HG03342 (cell line): ENCODE measurements at regions not wholly inside any gene's neighbourhood (a gene's known extent, or its start where the extent isn't known, plus 50 kb on each side); places are given as distances from the start of the nearest gene placed in this dataset.

Source experiments
- ATAC-seq: cut with Tn5 transposase; IDR thresholded peaks from one replicate; pipeline ENCODE4 v1.9.1; 2021; ENCODE audit warnings: mild to moderate bottlenecking, moderate library complexity; ENCODE audit not compliant: unreplicated experiment

- peak; percentile 70 for ATAC-seq
Observed at GRCh38 chr2:58870704-58871103, 629.6 kb upstream of the FANCL start.

GRCh38 chr2:58866946-58867345 is 625.8 kb upstream of the FANCL start:
- no peak for ATAC-seq

DNA sequence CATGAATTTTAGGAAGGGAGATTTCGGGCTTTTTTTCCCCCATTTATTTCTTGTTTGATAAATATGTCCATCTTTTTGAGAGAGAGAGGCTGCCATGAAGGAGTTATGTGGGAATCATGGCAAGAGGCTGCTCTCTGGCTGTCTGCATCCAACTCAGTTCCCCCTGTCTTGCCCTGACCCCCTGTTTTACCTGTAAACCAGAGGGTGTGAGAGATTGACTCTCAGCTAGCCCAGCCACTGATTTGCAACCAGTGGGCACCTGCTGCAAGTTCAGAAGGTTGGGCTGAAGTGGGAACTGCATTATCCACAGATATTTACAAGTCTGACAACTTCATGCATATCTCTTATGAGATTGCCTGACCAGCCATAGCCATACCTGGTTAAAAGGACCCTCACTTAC is 625.4 kb upstream of the FANCL start:
- no peak for ATAC-seq

DNA sequence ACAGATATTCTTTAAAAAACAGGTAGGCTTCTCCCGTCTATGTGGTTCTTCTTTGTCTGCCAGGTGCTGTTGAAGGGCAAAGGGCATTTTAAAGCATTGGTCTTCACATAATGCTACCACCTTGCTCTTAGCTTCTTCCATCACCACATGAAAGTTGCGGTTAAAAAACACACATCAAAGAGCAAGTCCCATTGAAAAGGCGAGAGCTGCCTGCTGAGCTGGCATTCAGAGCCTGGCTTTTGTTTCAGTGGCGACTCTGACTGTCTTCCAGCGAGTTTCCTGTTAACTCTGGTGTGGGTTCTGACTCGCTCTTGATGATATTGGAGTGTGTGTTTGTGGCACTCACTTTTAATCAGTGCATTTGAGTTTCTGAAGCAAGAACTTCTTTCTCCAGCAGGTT is 624.9 kb upstream of the FANCL start:
- no peak for ATAC-seq

DNA sequence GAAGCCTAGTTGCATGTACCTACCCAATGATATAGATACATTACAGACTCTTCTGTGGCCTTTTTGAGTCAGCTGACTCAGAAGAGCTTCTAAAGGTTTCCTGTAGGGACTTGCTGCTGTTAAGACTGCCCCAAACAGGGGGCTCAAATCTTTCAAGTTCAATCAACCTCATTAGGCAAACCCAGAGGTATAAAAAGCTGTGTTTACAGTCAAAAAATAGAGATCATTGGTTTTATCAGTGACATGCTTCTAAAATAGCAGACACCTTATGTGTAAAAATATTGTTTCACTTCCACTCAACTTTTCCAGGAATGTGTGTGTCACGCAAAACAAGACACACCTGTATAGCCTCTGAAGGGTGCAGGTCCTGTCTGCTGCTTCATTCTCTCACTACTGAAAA is 624.3 kb upstream of the FANCL start:
- ATAC-seq: peak; percentile 59

DNA sequence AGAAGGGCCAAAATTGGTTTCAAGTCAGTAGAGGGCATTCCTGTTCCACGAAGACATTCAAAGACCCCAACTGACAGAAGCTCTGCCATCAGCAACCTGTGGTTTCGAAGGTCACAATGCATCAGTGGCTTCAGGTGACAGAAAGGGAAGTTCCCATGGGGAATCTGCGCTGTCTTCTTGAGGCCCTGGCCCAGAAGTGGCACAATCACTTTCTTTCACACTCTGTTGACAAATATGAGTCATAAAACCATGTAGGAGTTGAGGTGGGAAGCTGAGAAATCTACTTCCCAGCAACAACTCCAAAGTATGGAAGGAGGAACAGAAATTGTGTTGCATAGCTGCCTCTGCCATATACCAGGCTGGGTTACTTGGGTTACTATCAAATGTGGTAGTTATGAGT is 621.1 kb upstream of the FANCL start:
- ATAC-seq: peak; percentile 48

- no peak for ATAC-seq
Observed at GRCh38 chr2:58860586-58860985, 619.5 kb upstream of the FANCL start.

- no peak for ATAC-seq
Observed at GRCh38 chr2:58856100-58856499, 615.0 kb upstream of the FANCL start.

- ATAC-seq: no peak
Observed at GRCh38 chr2:58853420-58853819, 612.3 kb upstream of the FANCL start.

DNA sequence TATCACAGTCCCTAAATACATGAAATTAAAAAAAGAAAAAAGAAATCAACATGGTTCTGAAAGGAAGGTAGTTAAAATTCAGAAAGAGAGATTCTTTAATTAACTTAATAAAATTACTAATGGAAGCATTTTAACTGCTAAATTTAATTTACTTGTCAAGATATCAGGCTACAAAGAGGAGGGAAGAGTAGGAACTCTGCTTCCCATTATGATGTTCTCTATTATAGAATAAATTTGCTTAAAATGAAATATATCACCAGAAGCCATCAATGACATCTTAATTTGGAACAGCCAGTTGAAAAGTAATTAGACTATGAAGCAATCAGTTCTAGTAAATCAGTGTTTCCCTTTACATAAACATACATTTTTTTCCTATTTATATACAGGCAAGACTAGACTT is 611.8 kb upstream of the FANCL start:
- no peak for ATAC-seq

GRCh38 chr2:58852243-58852642 is 611.1 kb upstream of the FANCL start:
- no peak for ATAC-seq

GRCh38 chr2:58851598-58851997 is 610.5 kb upstream of the FANCL start:
- ATAC-seq: no peak

GRCh38 chr2:58845011-58845410 is 603.9 kb upstream of the FANCL start:
- ATAC-seq: no peak

DNA sequence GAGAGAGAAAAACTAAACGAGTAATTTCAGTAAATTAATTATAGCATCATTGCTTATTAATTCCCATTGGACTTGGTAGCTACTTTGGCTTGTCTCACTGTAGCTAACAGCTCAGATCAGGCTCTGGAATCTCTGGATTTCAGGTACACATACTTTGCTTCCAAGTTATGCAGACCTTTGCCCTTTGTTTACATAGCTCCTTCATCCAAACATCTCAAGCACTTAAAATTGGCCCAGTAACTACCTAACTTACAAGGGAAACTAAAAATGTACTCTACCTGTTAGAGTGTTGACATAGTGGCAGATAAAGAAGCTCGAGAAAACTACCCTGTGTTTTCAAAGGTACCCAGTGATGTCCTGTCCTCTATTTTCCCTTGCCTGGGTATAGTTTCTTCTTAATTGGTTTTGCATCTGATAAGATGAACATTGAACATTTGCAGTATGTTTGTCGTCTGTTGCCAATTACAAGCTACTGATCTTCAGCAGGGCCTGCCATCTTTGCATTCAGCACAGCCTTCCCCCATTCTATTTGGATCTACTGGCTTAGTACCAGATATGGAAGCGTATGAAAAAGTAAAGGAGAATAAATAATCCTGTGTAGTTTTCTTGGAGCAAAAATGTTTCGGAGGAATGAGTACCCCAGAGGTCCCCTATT is 601.5 kb upstream of the FANCL start:
- no peak for ATAC-seq

DNA sequence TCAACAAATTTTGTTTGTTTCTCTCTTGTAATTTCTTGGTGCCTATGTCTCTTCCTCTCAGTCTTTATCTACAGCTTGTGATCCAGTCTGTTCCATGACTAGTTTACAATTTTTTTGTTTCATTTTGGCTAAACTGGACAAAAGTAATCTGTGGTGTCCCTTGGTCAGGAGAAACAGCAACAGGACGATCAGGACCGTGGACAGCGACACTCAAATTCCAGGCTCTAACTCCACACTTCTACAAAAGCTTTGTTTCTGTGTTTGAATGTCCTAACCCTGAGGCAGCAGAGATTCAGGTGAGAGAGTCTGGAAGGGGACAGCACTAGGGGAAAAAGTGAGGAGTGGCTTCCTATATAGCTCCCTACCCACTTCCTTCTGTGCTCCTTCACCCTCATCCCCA is 593.3 kb upstream of the FANCL start:
- no peak for ATAC-seq

GRCh38 chr2:58826795-58827194 is 585.7 kb upstream of the FANCL start:
- ATAC-seq: no peak

- no peak for ATAC-seq
Observed at GRCh38 chr2:58812771-58813344, 571.7 kb upstream of the FANCL start.

DNA sequence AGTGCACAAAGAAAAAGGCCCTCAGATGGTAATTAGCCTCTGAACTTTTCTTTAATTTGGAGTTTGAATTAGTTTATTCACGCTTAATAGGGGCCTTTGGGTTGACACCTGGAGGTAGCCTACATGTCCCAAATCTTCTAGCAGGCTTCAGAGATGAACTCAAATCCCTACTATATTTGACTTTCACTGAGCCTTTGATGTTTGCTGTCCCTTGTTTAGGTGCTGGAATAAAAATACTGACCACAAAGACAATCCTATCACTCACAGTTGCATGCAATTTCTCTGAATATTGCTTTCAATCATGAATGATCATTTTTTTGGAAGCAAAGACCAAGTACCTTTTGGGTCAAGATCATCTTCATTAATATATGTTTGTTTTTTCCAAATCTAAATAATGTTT is 564.0 kb upstream of the FANCL start:
- ATAC-seq: no peak

GRCh38 chr2:58803192-58803591 is 562.1 kb upstream of the FANCL start:
- ATAC-seq: no peak

- no peak for ATAC-seq
Observed at GRCh38 chr2:58800881-58801280, 559.8 kb upstream of the FANCL start.

- no peak for ATAC-seq
Observed at GRCh38 chr2:58798676-58799208, 557.6 kb upstream of the FANCL start.

DNA sequence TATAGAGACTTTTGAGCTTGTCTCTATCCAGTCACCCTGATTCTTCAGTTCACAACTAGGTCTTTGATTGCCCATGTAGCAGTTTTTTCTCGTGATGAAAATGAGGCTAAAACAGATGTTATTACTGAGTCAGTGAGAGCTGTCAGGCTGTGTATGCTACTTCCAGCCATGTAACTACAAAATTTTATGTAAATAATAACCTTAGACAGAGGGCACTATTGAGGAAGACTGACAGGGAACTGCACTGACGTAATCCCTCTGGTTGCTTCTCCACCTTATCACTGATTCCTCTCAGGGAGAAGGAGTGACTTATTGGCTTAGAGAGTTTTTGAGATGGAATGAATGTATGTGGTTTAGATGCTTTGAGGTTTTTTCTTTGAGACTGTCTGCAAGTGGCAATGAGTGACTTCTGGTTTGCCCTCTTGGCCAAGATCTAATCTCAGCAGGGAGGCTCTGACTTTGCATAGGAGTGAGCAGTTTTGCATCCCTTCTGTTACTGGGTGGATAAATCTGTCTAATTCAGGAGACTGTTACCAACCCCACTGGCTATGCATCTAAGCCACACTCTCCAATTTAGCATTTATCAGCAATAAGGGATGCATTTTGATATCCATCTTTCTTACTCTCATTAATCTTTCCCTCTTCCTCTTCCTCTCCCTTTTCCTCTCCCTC is 555.2 kb upstream of the FANCL start:
- no peak for ATAC-seq
